ENCODE measurements at regions not wholly inside any gene's neighbourhood (a gene's known extent, or its start where the extent isn't known, plus 50 kb on each side); places are given as distances from the start of the nearest gene placed in this dataset.

DNA sequence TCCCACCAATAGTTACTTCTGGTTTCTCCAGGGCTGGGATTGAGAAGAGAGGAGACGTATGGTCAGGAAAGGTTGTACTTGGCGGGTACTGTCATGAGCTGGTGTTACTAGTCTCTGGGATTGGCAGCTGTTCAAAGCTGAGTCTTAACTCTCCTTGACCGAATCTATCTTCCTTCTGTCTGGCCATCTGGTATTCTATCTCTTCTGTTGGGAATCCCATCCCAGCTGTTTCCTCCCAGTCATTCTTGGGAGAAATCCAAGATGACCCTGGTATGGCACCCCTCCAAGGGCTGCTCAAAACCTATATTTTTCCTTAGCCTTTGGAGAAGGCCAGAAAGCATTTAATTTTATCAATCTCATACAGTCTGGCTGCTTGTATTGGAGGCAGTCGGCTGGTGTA, 287.0 kb upstream of the CHD6 start:
- ATAC-seq (replicated peaks in 1 of 4) = no peak
- Mint-ChIP-seq H3K4me3 (no peak overlapping the region), H3K27me3 (no peaks in the 10 kb centered on the region), H3K36me3 (no peaks in the 10 kb centered on the region), H3K4me1 (no peaks in the 10 kb centered on the region), H3K9me3 (no peaks in the 10 kb centered on the region), H3K27ac (no peak overlapping the region)
- WGBS (ENCODE audit: insufficient coverage) = 88% methylated on average over 2 of the region's 4 CpGs
- CTCF ChIA-PET = no interaction called here
- Histone ChIP-seq H3K36me3 (ENCODE audit: control insufficient read depth in 2 of 2, extremely low read depth in 1 of 2, insufficient read depth in 1 of 2, low read length in 1 of 2) (no peaks in the 10 kb centered on the region), H3K27ac (ENCODE audit: low read length) (no peak overlapping the region), H3K4me3 (ENCODE audit: control insufficient read depth in 1 of 2, extremely low read depth in 1 of 2, low read length in 1 of 2) (no peak overlapping the region), H3K27me3 (replicated peaks in 1 of 2; ENCODE audit: control insufficient read depth in 2 of 2, extremely low read depth in 1 of 2, insufficient read depth in 2 of 2, low read length in 1 of 2) (no peaks in the 10 kb centered on the region), H3K4me1 (ENCODE audit: control insufficient read depth in 1 of 2, extremely low read depth in 1 of 2, insufficient read depth in 2 of 2, low read length in 2 of 2) (no peaks in the 10 kb centered on the region), H3K9me3 (no peaks in the 10 kb centered on the region)
- no peak for DNase-seq
- POLR2A ChIA-PET = interaction anchor here in 1 of 2 donors (0.6 kb wide), 1 partner anchor 1066 kb away, joined by 3 read pairs; no protein-coding TSS in a partner anchor

DNA sequence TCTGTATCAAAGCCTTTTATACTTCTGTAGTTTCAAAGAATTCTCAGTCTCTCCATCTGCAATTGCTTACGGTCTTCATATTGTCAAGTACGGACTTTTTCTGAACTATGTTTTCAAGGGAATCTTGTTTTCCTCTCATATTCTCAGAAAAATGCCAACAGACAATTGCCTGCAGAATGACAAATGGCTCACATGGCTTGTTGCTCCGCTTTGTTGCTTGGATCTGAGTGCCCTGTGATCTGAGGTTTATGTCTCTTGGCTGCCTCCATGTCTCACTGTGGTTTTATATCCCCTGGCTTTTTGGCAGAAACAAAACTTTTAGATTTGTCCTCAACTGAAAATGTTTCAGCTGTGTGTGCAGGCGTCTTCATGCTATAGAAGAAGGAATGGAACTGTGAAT, 285.4 kb upstream of the CHD6 start:
- CTCF ChIA-PET = no interaction called here
- H3K4me3 Mint-ChIP-seq = no peak overlapping the region
- Histone ChIP-seq H3K36me3 (ENCODE audit: control insufficient read depth in 2 of 2, extremely low read depth in 1 of 2, insufficient read depth in 1 of 2, low read length in 1 of 2) (no peaks in the 10 kb centered on the region), H3K4me3 (ENCODE audit: control insufficient read depth in 1 of 2, extremely low read depth in 1 of 2, low read length in 1 of 2) (no peak overlapping the region), H3K4me1 (ENCODE audit: control insufficient read depth in 1 of 2, extremely low read depth in 1 of 2, insufficient read depth in 2 of 2, low read length in 2 of 2) (no peaks in the 10 kb centered on the region), H3K27ac (ENCODE audit: low read length) (no peak overlapping the region), H3K27me3 (replicated peaks in 1 of 2; ENCODE audit: control insufficient read depth in 2 of 2, extremely low read depth in 1 of 2, insufficient read depth in 2 of 2, low read length in 1 of 2) (no peaks in the 10 kb centered on the region), H3K9me3 (no peaks in the 10 kb centered on the region)
- H3K4me1 Mint-ChIP-seq = no peaks in the 10 kb centered on the region
- H3K27ac Mint-ChIP-seq = no peak overlapping the region
- POLR2A ChIA-PET = no interaction called here
- 72% methylated on average over 4 of the region's 4 CpGs for WGBS (ENCODE audit: insufficient coverage)
- H3K36me3 Mint-ChIP-seq = no peaks in the 10 kb centered on the region
- ATAC-seq (replicated peaks in 1 of 4) (no peak), DNase-seq (no peak)
- no peaks in the 10 kb centered on the region for H3K9me3 Mint-ChIP-seq
- H3K27me3 Mint-ChIP-seq = peaks cover 0 to 6% of the 10 kb centered on the region in 2 donors

DNA sequence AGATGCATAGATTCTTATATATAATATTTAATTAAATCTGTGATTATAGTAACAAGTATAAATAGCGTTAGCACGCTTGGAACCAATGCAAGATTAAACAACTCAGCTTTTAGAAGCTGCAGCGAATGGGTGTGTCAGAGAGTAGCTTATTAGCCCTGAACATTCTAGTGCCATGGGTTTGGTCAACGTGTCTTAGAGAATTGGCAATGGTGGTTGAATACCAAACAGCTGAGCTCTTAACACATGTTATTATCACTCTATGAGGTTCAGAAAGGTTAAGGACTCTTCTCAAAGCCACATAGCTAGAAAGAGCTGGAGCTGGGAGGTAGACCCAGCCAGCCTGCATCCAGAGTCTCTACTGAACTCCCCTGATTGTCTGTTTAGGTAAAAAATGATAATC, 284.2 kb upstream of the CHD6 start:
- Mint-ChIP-seq H3K27me3 (peaks cover 0 to 7% of the 10 kb centered on the region in 2 donors), H3K4me3 (no peak overlapping the region), H3K36me3 (no peaks in the 10 kb centered on the region), H3K27ac (no peak overlapping the region), H3K9me3 (no peaks in the 10 kb centered on the region), H3K4me1 (no peaks in the 10 kb centered on the region)
- Histone ChIP-seq H3K27ac (ENCODE audit: low read length) (no peak overlapping the region), H3K27me3 (replicated peaks in 1 of 2; ENCODE audit: control insufficient read depth in 2 of 2, extremely low read depth in 1 of 2, insufficient read depth in 2 of 2, low read length in 1 of 2) (no peaks in the 10 kb centered on the region), H3K4me3 (ENCODE audit: control insufficient read depth in 1 of 2, extremely low read depth in 1 of 2, low read length in 1 of 2) (no peak overlapping the region), H3K9me3 (no peaks in the 10 kb centered on the region), H3K36me3 (ENCODE audit: control insufficient read depth in 2 of 2, extremely low read depth in 1 of 2, insufficient read depth in 1 of 2, low read length in 1 of 2) (no peaks in the 10 kb centered on the region), H3K4me1 (ENCODE audit: control insufficient read depth in 1 of 2, extremely low read depth in 1 of 2, insufficient read depth in 2 of 2, low read length in 2 of 2) (no peaks in the 10 kb centered on the region)
- POLR2A ChIA-PET = no interaction called here
- CTCF ChIA-PET = no interaction called here
- 71% methylated on average over 1 of the region's 4 CpGs for WGBS (ENCODE audit: insufficient coverage)
- DNase-seq = no peak
- ATAC-seq (replicated peaks in 1 of 4) = no peak

DNA sequence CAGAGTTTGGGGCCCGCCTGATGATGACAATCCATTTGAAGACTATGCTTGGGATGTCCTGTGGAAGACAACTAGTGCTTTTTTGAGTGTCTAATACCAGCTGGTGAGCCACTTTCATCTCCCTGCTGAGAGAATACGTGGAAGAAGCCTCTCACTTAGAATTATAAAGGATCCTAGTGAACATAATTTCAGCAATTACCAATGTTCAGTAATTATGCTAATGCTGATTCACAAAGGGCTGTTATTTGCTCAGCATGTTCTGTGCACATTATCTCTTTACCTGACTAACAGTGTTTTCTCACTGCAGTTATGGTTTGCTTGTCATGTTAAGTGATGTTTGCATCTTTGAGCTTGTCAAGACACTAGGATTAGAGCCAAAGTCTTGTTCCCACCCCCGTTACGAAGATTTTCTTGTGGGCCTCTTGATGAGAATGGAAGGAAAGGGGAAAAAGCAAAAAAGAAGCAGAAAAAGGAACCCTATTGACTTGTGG, 282.1 kb upstream of the CHD6 start:
- Mint-ChIP-seq H3K4me3 (no peak overlapping the region), H3K27me3 (peaks cover 0 to 12% of the 10 kb centered on the region in 2 donors), H3K4me1 (no peaks in the 10 kb centered on the region), H3K27ac (no peak overlapping the region), H3K36me3 (no peaks in the 10 kb centered on the region), H3K9me3 (no peaks in the 10 kb centered on the region)
- WGBS (ENCODE audit: insufficient coverage) = 75% methylated on average over 2 of the region's 4 CpGs
- POLR2A ChIA-PET = no interaction called here
- H3K9me3 ChIP-seq = no peaks in the 10 kb centered on the region
- H3K4me1 ChIP-seq (ENCODE audit: control insufficient read depth in 1 of 2, extremely low read depth in 1 of 2, insufficient read depth in 2 of 2, low read length in 2 of 2) = no peaks in the 10 kb centered on the region
- no peaks in the 10 kb centered on the region for H3K36me3 ChIP-seq (ENCODE audit: control insufficient read depth in 2 of 2, extremely low read depth in 1 of 2, insufficient read depth in 1 of 2, low read length in 1 of 2)
- H3K27ac ChIP-seq (ENCODE audit: low read length) = no peak overlapping the region
- ATAC-seq (replicated peaks in 1 of 4) (no peak), DNase-seq (no peak)
- CTCF ChIA-PET = no interaction called here
- H3K27me3 ChIP-seq (replicated peaks in 1 of 2; ENCODE audit: control insufficient read depth in 2 of 2, extremely low read depth in 1 of 2, insufficient read depth in 2 of 2, low read length in 1 of 2) = no peaks in the 10 kb centered on the region
- no peak overlapping the region for H3K4me3 ChIP-seq (ENCODE audit: control insufficient read depth in 1 of 2, extremely low read depth in 1 of 2, low read length in 1 of 2)

DNA sequence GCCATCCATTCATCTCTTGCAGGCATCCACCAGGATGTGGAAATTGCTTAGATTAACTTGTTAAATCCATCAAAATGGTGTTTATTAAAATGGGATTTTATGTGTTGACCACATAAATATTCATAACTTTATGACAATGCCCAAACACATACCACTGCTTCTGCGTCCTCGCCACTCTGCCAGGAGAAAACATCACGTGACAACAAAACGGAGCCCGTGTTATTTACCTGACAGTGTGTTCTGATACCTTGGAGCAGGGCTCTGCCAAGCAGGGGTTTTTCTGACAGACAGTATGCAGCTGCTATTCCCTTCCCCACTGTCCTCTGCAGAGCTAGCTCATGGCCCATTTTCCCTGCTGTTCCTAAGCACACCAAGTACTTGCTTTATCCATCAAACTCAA, 279.5 kb upstream of the CHD6 start:
- ATAC-seq (replicated peaks in 1 of 4) = no peak
- no peaks in the 10 kb centered on the region for H3K4me1 ChIP-seq (ENCODE audit: control insufficient read depth in 1 of 2, extremely low read depth in 1 of 2, insufficient read depth in 2 of 2, low read length in 2 of 2)
- WGBS (ENCODE audit: insufficient coverage) = 93% methylated on average over 5 of the region's 5 CpGs
- no peaks in the 10 kb centered on the region for H3K36me3 ChIP-seq (ENCODE audit: control insufficient read depth in 2 of 2, extremely low read depth in 1 of 2, insufficient read depth in 1 of 2, low read length in 1 of 2)
- no peaks in the 10 kb centered on the region for H3K9me3 ChIP-seq
- ChIA-PET POLR2A (no interaction called here), CTCF (no interaction called here)
- Mint-ChIP-seq H3K4me1 (no peaks in the 10 kb centered on the region), H3K4me3 (no peak overlapping the region), H3K27me3 (peaks cover 5 to 15% of the 10 kb centered on the region in 2 donors), H3K36me3 (no peaks in the 10 kb centered on the region), H3K9me3 (peaks cover 0 to 5% (median 0%) of the 10 kb centered on the region in 3 donors), H3K27ac (no peak overlapping the region)
- DNase-seq = no peak
- no peak overlapping the region for H3K27ac ChIP-seq (ENCODE audit: low read length)
- H3K4me3 ChIP-seq (ENCODE audit: control insufficient read depth in 1 of 2, extremely low read depth in 1 of 2, low read length in 1 of 2) = no peak overlapping the region
- H3K27me3 ChIP-seq (replicated peaks in 1 of 2; ENCODE audit: control insufficient read depth in 2 of 2, extremely low read depth in 1 of 2, insufficient read depth in 2 of 2, low read length in 1 of 2) = peaks cover 0 to 4% of the 10 kb centered on the region in 2 experiments

DNA sequence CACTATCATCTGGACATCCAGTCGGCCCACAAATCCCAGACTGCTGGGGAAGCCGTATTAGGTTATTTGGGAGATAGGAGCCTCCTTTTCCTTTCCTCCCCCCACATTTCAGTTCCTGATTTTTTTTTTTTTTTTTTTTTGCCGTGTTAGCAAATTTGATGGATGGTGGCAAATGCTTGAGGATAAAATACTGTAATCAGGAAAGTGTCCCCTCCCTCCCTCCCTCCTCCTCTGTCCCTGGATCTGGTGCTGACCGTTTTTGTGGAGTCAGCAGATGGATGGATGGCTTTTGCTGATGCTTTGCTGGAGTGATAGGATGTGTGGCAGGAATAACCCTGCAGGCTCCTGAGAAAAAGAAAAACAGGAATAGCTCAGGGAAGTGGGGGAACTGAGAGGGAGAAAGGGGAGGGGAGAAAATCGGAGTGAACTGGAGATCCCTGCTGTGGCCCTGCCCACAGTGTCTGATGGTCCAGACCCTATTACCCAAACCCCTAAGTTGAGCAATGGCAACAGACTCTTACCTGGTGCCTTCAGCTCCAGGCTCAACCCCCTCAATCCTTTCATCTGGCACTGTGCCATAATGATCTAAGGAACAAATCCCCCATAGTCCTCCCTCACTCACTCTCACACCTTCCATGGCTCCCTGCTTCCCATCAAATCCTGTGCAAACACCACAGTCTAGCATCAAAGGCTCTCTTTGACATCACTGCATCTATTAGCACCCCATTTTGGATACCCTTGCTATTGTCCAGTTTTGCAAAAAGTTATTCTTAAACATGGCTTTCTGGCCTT, 277.3 kb upstream of the CHD6 start:
- H3K4me3 ChIP-seq (ENCODE audit: control insufficient read depth in 1 of 2, extremely low read depth in 1 of 2, low read length in 1 of 2) = no peak overlapping the region
- H3K27ac ChIP-seq (ENCODE audit: low read length) = no peak overlapping the region
- H3K36me3 ChIP-seq (ENCODE audit: control insufficient read depth in 2 of 2, extremely low read depth in 1 of 2, insufficient read depth in 1 of 2, low read length in 1 of 2) = no peaks in the 10 kb centered on the region
- Mint-ChIP-seq H3K9me3 (peaks cover 0 to 8% (median 0%) of the 10 kb centered on the region in 3 donors), H3K27me3 (peaks cover 5 to 18% of the 10 kb centered on the region in 2 donors), H3K36me3 (no peaks in the 10 kb centered on the region), H3K27ac (no peak overlapping the region), H3K4me1 (no peaks in the 10 kb centered on the region), H3K4me3 (no peak overlapping the region)
- ChIA-PET POLR2A (no interaction called here), CTCF (no interaction called here)
- no peaks in the 10 kb centered on the region for H3K4me1 ChIP-seq (ENCODE audit: control insufficient read depth in 1 of 2, extremely low read depth in 1 of 2, insufficient read depth in 2 of 2, low read length in 2 of 2)
- no peaks in the 10 kb centered on the region for H3K9me3 ChIP-seq
- peaks cover 0 to 4% of the 10 kb centered on the region in 2 experiments for H3K27me3 ChIP-seq (replicated peaks in 1 of 2; ENCODE audit: control insufficient read depth in 2 of 2, extremely low read depth in 1 of 2, insufficient read depth in 2 of 2, low read length in 1 of 2)
- no peak for ATAC-seq (replicated peaks in 1 of 4)
- DNase-seq = no peak
- WGBS (ENCODE audit: insufficient coverage) = no CpG with 5 or more reads among the region's 5 CpGs
